Liver (tissue), 7 donors: ENCODE measurements at regions not wholly inside any gene's neighbourhood (a gene's known extent, or its start where the extent isn't known, plus 50 kb on each side); places are given as distances from the start of the nearest gene placed in this dataset.

Experiments used
- DNase-seq: peaks from one replicate; pipeline ENCODE4 v3.0.0-alpha.2; 2017; ENCODE audit warnings: low spot score
- H3K27ac ChIP-seq, 2 donors: one replicate each; pipeline ENCODE4 v1.7.0; 2013; ENCODE audit warnings: inconsistent platforms in 2 of 2, low read length in 2 of 2, control low read depth in 1 of 2, low read depth in 1 of 2, mild to moderate bottlenecking in 1 of 2
- H3K27me3 ChIP-seq, 4 donors: one replicate each; pipeline versions ENCODE4 v1.6.1 to v1.7.0; 2013; ENCODE audit warnings: low read length in 3 of 4, inconsistent platforms in 1 of 4, mild to moderate bottlenecking in 1 of 4, moderate library complexity in 1 of 4; ENCODE audit not compliant: control insufficient read depth in 4 of 4, insufficient read depth in 4 of 4
- H3K36me3 ChIP-seq, 4 donors: one replicate each; pipeline versions ENCODE4 v1.6.1 to v1.7.0; 2013; ENCODE audit warnings: low read length in 3 of 4, mild to moderate bottlenecking in 3 of 4, low read depth in 1 of 4, moderate library complexity in 1 of 4; ENCODE audit not compliant: control insufficient read depth in 4 of 4, insufficient read depth in 3 of 4
- H3K4me1 ChIP-seq, 4 donors: one replicate each; pipeline versions ENCODE4 v1.6.1 to v1.7.0; 2013; ENCODE audit warnings: low read length in 3 of 4, mild to moderate bottlenecking in 3 of 4, moderate library complexity in 1 of 4; ENCODE audit not compliant: control insufficient read depth in 4 of 4, insufficient read depth in 4 of 4
- H3K4me3 ChIP-seq, 3 donors: one replicate each; pipeline versions ENCODE4 v1.6.1 to v1.7.0; 2013; ENCODE audit warnings: low read length in 3 of 3, control low read depth in 1 of 3, low read depth in 1 of 3, mild to moderate bottlenecking in 1 of 3
- H3K9ac ChIP-seq, 2 donors: one replicate each; pipeline ENCODE4 v1.7.0; 2013; ENCODE audit warnings: low read length in 2 of 2, mild to moderate bottlenecking in 2 of 2, moderate library complexity in 2 of 2, control low read depth in 1 of 2, low read depth in 1 of 2
- H3K9me3 ChIP-seq, 4 donors: one replicate each; pipeline versions ENCODE4 v1.6.1 to v1.7.0; 2013; ENCODE audit warnings: low read length in 3 of 4; ENCODE audit not compliant: control insufficient read depth in 4 of 4
- EGR1 ChIP-seq, 2 donors: IDR thresholded peaks; 2 replicates each; pipeline ENCODE4 v1.6.1; 2016 to 2018; ENCODE audit warnings: antibody characterized with exemption in 2 of 2, low read depth in 2 of 2
- FOXA1 ChIP-seq: IDR thresholded peaks from 2 replicates; pipeline ENCODE4 v1.6.1; 2016; ENCODE audit warnings: antibody characterized with exemption
- FOXA2 ChIP-seq: IDR thresholded peaks from 2 replicates; pipeline ENCODE4 v1.6.1; 2016; ENCODE audit warnings: antibody characterized with exemption
- GABPA ChIP-seq, 2 donors: IDR thresholded peaks in 1 of 2; conservative IDR thresholded peaks in 1 of 2; 2 replicates each; pipeline ENCODE4 v1.6.1; 2016; ENCODE audit warnings: antibody characterized with exemption in 2 of 2, mild to moderate bottlenecking in 1 of 2, moderate library complexity in 1 of 2
- HNF4A ChIP-seq, 2 donors: conservative IDR thresholded peaks; 2 replicates each; pipeline ENCODE4 v1.6.1; 2016; ENCODE audit warnings: antibody characterized with exemption in 2 of 2, mild to moderate bottlenecking in 2 of 2
- HNF4G ChIP-seq: IDR thresholded peaks from 2 replicates; pipeline ENCODE4 v1.6.1; 2016; ENCODE audit warnings: antibody characterized with exemption
- JUND ChIP-seq, 2 donors: IDR thresholded peaks; 2 replicates each; pipeline ENCODE4 v1.6.1; 2016; ENCODE audit warnings: antibody characterized with exemption in 2 of 2
- NR2F2 ChIP-seq: IDR thresholded peaks from 2 replicates; pipeline ENCODE4 v1.6.1; 2016; ENCODE audit warnings: antibody characterized with exemption
- RAD21 ChIP-seq, 2 donors: IDR thresholded peaks; 2 replicates each; pipeline ENCODE4 v1.6.1; 2016; ENCODE audit warnings: antibody characterized with exemption in 2 of 2, mild to moderate bottlenecking in 2 of 2
- RXRA ChIP-seq, 2 donors: IDR thresholded peaks; 2 replicates each; pipeline ENCODE4 v1.6.1; 2017 to 2018; ENCODE audit warnings: antibody characterized with exemption in 2 of 2, mild to moderate bottlenecking in 1 of 2
- SP1 ChIP-seq: IDR thresholded peaks from 2 replicates; pipeline ENCODE4 v1.6.1; 2018; ENCODE audit warnings: antibody characterized with exemption, mild to moderate bottlenecking
- TAF1 ChIP-seq: conservative IDR thresholded peaks from 2 replicates; pipeline ENCODE4 v1.6.1; 2016; ENCODE audit warnings: antibody characterized with exemption, mild to moderate bottlenecking
- YY1 ChIP-seq: IDR thresholded peaks from 2 replicates; pipeline ENCODE4 v1.6.1; 2016; ENCODE audit warnings: antibody characterized with exemption, mild to moderate bottlenecking
- WGBS: extraction: QIAGEN DNeasy Blood & Tissue Kit; methylation state at CpG from one replicate; pipeline ENCODE4 v1.1.7; 2013; 5-methylcytosine and 5-hydroxymethylcytosine counted together
- TF ChIP-seq, protein P1 (sequence below): IDR thresholded peaks from 2 replicates; pipeline ENCODE4 v1.6.1; 2016; ENCODE audit warnings: antibody characterized with exemption
- TF ChIP-seq, protein P2 (sequence below): IDR thresholded peaks from 2 replicates; pipeline ENCODE4 v1.6.1; 2016; ENCODE audit warnings: antibody characterized with exemption
- TF ChIP-seq, protein P3 (sequence below): IDR thresholded peaks from 2 replicates; pipeline ENCODE4 v1.6.1; 2016; ENCODE audit warnings: antibody characterized with exemption, mild to moderate bottlenecking
- donor health status: healthy.
- donor health status: healthy.
- donor health status: healthy.
- donor health status: healthy.

DNA sequence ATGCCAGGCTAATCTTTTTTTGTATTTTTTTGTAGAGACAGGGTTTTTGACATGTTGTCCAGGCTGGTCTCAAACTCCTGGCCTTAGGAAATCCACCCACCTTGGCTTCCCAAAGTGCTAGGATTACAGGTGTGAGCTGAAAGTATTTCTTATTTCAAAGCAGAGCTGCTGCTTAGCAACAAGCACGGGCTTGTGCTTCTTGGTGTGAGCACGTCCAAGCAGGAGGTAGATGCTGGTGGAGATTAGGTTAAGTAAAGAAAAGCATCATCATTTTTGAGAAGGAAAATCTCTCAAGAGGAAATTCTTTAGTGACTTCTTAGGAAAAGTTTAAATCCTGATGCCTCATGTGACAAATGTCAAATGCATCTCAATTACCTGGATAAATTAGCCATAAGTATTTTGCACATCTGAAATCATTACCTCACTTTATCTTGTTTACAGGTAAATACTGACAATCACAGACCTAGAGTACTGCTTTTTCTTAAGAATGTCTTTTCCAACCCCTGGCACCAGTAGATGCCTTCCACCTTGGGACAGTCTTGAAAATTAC lies 431.8 kb upstream of the FZD8 start:
- no peak overlapping the region for H3K9ac ChIP-seq
- no peaks in the 10 kb centered on the region for H3K27me3 ChIP-seq
- 66% methylated on average over 2 of the region's 2 CpGs for WGBS
- no peaks in the 10 kb centered on the region for H3K9me3 ChIP-seq
- H3K4me1 ChIP-seq, result no peaks in the 10 kb centered on the region
- H3K27ac ChIP-seq, result no peak overlapping the region
- no peaks in the 10 kb centered on the region for H3K36me3 ChIP-seq
- no peak for DNase-seq
- no peak overlapping the region for H3K4me3 ChIP-seq
- TF ChIP-seq, protein P1, sequence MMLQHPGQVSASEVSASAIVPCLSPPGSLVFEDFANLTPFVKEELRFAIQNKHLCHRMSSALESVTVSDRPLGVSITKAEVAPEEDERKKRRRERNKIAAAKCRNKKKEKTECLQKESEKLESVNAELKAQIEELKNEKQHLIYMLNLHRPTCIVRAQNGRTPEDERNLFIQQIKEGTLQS, result no peak
- TF ChIP-seq JUND (IDR thresholded peaks at IDR 0.05) (no peak), RXRA (IDR thresholded peaks at IDR 0.05) (no peak), RAD21 (IDR thresholded peaks at IDR 0.05) (no peak), HNF4G (no peak), SP1 (no peak), FOXA2 (no peak), HNF4A (conservative IDR thresholded peaks at IDR 0.05) (no peak)

DNA sequence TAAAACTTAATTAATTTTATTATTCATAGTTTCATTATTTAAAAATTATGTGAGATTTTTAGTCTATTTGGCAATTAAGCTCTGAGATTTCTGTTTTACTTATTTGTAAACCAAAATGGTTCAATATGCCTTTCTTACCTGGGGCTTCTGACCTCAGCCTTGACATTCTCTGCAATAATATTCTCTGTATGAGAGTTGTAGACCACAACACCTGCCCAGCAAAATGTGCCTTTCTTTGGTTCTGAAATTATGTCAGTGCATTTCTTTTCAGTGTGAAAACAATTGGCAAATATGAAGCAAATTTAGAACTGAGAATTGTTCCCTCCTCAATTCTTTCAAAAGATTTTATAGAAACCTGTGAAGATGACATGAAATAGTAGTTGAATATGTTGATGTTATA lies 426.4 kb upstream of the FZD8 start:
- peaks cover 5 to 15% (median 12%) of the 10 kb centered on the region in 4 donors for H3K9me3 ChIP-seq
- no peaks in the 10 kb centered on the region for H3K4me1 ChIP-seq
- H3K4me3 ChIP-seq, result no peak overlapping the region
- H3K9ac ChIP-seq, result no peak overlapping the region
- DNase-seq, result no peak
- TF ChIP-seq SP1 (no peak), FOXA1 (no peak), RAD21 (IDR thresholded peaks at IDR 0.05) (no peak), JUND (IDR thresholded peaks at IDR 0.05) (no peak), HNF4G (no peak), NR2F2 (no peak), GABPA (IDR thresholded peaks at IDR 0.05 in 1 of 2, conservative IDR thresholded peaks at IDR 0.05 in 1 of 2) (no peak), YY1 (no peak), HNF4A (conservative IDR thresholded peaks at IDR 0.05) (no peak), EGR1 (IDR thresholded peaks at IDR 0.05; ENCODE audit: low read depth in 2 of 2) (no peak), FOXA2 (no peak)
- TF ChIP-seq, protein P1, result no peak
- no peaks in the 10 kb centered on the region for H3K27me3 ChIP-seq
- H3K27ac ChIP-seq, result no peak overlapping the region
- H3K36me3 ChIP-seq, result no peaks in the 10 kb centered on the region

DNA sequence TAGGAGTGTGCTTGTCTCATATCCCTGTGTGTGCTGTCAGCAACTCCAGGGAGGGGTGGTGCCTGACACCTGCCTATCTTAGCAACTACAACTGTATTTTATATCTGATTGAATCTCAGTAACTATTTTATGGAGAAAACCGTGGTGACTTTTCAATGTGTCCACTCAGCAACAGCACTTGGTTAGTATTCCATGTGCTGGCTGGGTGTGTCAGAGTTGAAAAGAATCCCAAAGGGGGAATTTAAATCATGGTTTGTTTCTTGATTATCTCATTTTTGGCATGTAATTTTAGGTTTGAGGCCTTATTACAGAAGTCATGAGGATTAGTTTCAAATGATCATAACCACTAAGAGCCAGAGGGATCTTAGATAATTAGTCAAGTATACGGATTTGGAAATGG lies 425.7 kb upstream of the FZD8 start:
- no peak for DNase-seq
- WGBS, result 82% methylated on average over 2 of the region's 2 CpGs
- Histone ChIP-seq H3K4me1 (no peaks in the 10 kb centered on the region), H3K27ac (no peak overlapping the region), H3K4me3 (no peak overlapping the region), H3K27me3 (no peaks in the 10 kb centered on the region), H3K9me3 (peaks cover 5 to 15% (median 12%) of the 10 kb centered on the region in 4 donors), H3K36me3 (no peaks in the 10 kb centered on the region), H3K9ac (no peak overlapping the region)
- TF ChIP-seq EGR1 (IDR thresholded peaks at IDR 0.05; ENCODE audit: low read depth in 2 of 2) (no peak), FOXA1 (no peak), JUND (IDR thresholded peaks at IDR 0.05) (no peak), RXRA (IDR thresholded peaks at IDR 0.05) (no peak), SP1 (no peak), TAF1 (no peak), GABPA (IDR thresholded peaks at IDR 0.05 in 1 of 2, conservative IDR thresholded peaks at IDR 0.05 in 1 of 2) (no peak)
- TF ChIP-seq, protein P2, sequence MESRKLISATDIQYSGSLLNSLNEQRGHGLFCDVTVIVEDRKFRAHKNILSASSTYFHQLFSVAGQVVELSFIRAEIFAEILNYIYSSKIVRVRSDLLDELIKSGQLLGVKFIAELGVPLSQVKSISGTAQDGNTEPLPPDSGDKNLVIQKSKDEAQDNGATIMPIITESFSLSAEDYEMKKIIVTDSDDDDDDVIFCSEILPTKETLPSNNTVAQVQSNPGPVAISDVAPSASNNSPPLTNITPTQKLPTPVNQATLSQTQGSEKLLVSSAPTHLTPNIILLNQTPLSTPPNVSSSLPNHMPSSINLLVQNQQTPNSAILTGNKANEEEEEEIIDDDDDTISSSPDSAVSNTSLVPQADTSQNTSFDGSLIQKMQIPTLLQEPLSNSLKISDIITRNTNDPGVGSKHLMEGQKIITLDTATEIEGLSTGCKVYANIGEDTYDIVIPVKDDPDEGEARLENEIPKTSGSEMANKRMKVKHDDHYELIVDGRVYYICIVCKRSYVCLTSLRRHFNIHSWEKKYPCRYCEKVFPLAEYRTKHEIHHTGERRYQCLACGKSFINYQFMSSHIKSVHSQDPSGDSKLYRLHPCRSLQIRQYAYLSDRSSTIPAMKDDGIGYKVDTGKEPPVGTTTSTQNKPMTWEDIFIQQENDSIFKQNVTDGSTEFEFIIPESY, result no peak
- TF ChIP-seq, protein P3, sequence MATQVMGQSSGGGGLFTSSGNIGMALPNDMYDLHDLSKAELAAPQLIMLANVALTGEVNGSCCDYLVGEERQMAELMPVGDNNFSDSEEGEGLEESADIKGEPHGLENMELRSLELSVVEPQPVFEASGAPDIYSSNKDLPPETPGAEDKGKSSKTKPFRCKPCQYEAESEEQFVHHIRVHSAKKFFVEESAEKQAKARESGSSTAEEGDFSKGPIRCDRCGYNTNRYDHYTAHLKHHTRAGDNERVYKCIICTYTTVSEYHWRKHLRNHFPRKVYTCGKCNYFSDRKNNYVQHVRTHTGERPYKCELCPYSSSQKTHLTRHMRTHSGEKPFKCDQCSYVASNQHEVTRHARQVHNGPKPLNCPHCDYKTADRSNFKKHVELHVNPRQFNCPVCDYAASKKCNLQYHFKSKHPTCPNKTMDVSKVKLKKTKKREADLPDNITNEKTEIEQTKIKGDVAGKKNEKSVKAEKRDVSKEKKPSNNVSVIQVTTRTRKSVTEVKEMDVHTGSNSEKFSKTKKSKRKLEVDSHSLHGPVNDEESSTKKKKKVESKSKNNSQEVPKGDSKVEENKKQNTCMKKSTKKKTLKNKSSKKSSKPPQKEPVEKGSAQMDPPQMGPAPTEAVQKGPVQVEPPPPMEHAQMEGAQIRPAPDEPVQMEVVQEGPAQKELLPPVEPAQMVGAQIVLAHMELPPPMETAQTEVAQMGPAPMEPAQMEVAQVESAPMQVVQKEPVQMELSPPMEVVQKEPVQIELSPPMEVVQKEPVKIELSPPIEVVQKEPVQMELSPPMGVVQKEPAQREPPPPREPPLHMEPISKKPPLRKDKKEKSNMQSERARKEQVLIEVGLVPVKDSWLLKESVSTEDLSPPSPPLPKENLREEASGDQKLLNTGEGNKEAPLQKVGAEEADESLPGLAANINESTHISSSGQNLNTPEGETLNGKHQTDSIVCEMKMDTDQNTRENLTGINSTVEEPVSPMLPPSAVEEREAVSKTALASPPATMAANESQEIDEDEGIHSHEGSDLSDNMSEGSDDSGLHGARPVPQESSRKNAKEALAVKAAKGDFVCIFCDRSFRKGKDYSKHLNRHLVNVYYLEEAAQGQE, result no peak
